GM12864 (cell line): ENCODE measurements at regions not wholly inside any gene's neighbourhood (a gene's known extent, or its start where the extent isn't known, plus 50 kb on each side); places are given as distances from the start of the nearest gene placed in this dataset.

Experiments used
- DNase-seq: peaks from one replicate; pipeline ENCODE4 v3.0.0-alpha.2; 2011; ENCODE audit warnings: low read depth
- H3K4me3 ChIP-seq: 2 replicates; pipeline ENCODE4 v1.5.1; 2011; ENCODE audit warnings: mild to moderate bottlenecking, low read depth, low read length, control low read depth
- TF ChIP-seq, protein P1 (sequence below): IDR thresholded peaks from 2 replicates; pipeline ENCODE4 v1.5.1; 2011; ENCODE audit warnings: low read depth, mild to moderate bottlenecking, moderate library complexity, low read length, control low read depth, inconsistent platforms; ENCODE audit errors: missing control alignments

DNA sequence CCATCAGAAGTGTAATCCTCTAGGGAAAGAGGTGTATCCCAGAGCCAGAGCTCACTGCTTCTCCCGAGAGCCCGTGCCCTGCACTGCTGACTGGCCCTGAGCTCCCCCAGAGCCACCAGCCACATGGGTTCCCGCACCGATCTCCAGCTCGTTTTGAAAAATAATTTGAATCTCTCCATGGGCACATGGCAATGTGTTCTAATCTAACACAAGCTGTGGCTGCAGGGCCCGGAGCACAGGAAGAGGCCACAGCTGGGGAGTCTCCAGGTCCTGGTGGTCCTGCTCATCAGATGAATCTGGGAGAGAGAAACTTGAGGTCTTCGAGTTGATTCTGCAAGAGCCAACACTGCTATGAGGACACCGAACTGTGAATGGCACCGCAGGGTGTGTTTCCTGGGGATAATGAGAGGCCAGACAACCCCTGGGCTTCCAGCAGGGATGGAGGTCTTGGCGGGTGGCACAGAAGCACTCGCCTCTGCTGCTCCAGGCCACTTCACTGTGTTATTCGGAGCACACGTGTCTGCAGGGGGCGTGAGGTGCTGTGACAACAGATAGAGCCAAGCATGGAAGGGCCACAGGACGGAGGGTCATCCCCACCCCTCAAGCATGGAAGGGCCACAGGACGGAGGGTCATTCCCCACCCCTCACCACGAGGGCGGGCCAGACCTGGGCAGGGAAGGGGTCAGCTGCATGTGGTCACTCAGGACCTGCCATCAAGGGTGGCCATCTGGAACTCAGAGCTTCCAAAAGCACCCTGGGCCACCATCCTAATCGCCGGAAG is 196.8 kb downstream of the NDUFA10 start:
- TF ChIP-seq, protein P1, sequence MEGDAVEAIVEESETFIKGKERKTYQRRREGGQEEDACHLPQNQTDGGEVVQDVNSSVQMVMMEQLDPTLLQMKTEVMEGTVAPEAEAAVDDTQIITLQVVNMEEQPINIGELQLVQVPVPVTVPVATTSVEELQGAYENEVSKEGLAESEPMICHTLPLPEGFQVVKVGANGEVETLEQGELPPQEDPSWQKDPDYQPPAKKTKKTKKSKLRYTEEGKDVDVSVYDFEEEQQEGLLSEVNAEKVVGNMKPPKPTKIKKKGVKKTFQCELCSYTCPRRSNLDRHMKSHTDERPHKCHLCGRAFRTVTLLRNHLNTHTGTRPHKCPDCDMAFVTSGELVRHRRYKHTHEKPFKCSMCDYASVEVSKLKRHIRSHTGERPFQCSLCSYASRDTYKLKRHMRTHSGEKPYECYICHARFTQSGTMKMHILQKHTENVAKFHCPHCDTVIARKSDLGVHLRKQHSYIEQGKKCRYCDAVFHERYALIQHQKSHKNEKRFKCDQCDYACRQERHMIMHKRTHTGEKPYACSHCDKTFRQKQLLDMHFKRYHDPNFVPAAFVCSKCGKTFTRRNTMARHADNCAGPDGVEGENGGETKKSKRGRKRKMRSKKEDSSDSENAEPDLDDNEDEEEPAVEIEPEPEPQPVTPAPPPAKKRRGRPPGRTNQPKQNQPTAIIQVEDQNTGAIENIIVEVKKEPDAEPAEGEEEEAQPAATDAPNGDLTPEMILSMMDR: no peak
- DNase-seq: no peak
- no peak overlapping the region for H3K4me3 ChIP-seq

DNA sequence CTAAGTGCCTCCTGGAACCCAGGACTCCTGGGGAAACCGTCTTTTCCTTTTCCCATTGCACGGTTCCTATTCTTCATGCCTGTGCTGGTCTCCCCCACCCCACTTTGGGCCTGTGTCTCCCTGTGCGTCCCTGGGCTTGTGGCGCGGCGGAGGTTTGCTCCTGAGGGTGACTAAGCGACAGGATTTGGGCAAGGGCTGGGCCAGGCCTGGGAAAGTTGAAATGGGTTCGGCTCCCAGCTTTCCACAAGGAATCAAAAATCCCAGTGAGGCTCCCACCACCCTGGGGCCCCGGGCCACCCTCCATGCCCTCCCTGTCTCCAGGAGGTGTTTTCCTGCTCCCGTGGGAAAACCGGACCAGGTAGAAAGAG is 197.6 kb downstream of the NDUFA10 start:
- H3K4me3 ChIP-seq: no peak overlapping the region
- DNase-seq: no peak
- TF ChIP-seq, protein P1: no peak

DNA sequence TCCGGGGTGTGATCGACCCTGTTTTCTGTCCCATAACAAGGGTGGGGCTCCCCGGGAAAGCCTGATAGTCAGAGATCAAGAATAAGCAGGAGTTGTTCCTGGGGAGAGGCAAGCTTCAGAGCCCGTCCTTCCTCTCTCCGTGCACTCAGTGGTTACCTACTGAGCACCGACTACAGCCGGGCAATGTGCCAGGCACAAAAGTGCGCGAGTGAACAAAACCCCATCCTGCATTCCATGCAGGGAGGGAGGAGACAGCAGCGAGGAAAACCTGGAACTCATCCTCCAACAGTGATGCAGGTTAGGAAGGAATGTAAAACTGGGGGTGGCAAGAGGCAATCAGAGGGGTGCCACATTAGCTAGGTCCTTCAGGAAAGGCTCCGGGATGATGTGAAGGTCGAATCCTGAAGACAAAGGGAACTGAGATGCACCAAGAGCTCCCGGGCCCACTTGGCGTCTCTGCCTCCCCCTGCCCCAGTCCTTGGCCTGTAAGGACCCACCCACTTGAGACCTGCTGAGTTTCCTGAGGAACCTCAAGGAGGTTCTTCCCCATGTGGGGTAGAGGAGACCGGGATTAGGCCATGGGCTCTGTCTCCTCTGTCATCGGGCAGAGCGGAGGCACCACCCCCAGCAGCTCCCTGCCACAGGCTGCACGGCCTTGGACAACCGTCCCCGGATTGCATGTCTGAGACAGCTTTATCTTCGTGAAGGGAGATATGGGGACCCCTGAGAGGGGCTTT is 198.2 kb downstream of the NDUFA10 start:
- TF ChIP-seq, protein P1: no peak
- H3K4me3 ChIP-seq: no peak overlapping the region
- DNase-seq: no peak

GRCh38 chr2:239826376-239826775 is 198.8 kb downstream of the NDUFA10 start:
- TF ChIP-seq, protein P1: no peak
- H3K4me3 ChIP-seq: no peak overlapping the region

DNA sequence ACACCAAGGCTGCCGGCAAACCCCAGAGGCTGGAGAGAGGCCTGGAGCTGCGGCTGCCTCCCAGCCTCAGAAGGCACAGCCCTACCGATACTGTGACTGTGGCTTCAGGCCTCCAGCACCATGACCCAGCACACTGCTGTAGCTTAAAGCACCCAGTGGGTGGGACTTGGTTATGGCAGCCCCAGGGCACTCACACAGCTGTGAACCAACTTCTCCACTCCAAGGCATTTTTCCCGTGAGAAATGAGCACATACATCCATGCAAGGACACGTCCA is 199.5 kb downstream of the NDUFA10 start:
- TF ChIP-seq, protein P1: no peak

More at GRCh38 chr2:239826376-239826775, 198.8 kb downstream of the NDUFA10 start:
- no peak for DNase-seq

GRCh38 chr2:239824866-239825704 is 200.1 kb downstream of the NDUFA10 start:
- TF ChIP-seq, protein P1: no peak
- no peak for DNase-seq
- no peak overlapping the region for H3K4me3 ChIP-seq

More for the DNA sequence above, 199.5 kb downstream of the NDUFA10 start:
- H3K4me3 ChIP-seq: no peak overlapping the region
- DNase-seq: no peak
